ENCODE measurements at regions not wholly inside any gene's neighbourhood (a gene's known extent, or its start where the extent isn't known, plus 50 kb on each side); places are given as distances from the start of the nearest gene placed in this dataset.

DNA sequence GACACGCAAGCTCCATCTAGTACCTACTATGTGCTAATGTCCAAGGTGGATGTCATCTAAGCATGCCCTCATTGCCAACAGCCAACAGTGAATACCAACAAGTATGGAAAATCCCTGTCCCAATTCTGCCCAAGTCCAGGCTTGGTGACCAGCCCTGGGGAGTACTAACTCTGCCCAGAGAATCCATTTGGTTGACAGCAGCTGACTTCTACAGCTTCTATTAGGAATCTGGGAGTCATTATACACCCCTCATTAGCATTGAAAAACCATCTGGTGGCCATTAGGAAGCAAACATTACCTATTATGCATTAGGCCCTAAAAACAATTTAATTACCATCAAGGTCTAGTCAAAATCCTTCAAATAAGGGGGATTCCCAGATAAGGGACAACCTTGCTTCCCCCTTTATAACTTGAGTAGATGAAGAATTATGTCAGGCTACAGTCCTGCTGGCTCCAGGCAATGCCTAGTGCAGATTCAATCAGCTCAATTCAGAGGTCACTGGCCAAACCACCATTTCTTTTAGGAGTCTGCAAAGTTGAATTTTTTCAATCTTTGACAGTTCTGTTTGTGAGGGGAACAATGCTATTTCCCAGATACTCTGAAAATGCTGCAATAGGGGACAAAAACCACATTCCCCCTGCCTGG is 228.0 kb upstream of the LDB2 start:
- Mint-ChIP-seq H3K27me3 (no peaks in the 10 kb centered on the region), H3K36me3 (ENCODE audit: low read depth) (no peaks in the 10 kb centered on the region), H3K27ac (no peak overlapping the region), H3K4me1 (ENCODE audit: low read depth) (no peaks in the 10 kb centered on the region), H3K4me3 (no peak overlapping the region), H3K9me3 (no peaks in the 10 kb centered on the region)

GRCh38 chr4:17124767-17125166 is 226.3 kb upstream of the LDB2 start:
- Mint-ChIP-seq H3K9me3 (no peaks in the 10 kb centered on the region), H3K27ac (no peak overlapping the region), H3K4me3 (no peak overlapping the region), H3K36me3 (ENCODE audit: low read depth) (no peaks in the 10 kb centered on the region), H3K4me1 (ENCODE audit: low read depth) (no peaks in the 10 kb centered on the region), H3K27me3 (peaks cover 4% of the 10 kb centered on the region)

DNA sequence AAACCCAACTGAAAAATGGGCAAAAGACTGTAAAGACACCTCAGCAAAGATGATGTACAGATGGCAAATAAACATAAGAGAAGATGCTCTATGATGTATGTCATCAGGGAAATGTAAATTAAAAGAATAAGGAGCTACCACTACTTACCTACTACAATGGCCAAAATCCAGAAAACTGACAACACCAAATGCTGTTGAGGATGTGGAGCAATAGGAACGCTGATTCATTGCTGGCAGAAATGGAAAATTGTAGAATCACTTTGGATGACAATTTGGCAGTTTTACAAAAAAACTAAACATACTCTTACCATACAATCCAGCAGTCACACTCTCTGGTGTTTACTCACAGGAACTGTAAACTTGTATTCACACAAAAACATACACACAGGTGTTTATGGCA is 222.3 kb upstream of the LDB2 start:
- H3K9me3 Mint-ChIP-seq, result no peaks in the 10 kb centered on the region
- H3K27ac Mint-ChIP-seq, result no peak overlapping the region
- H3K36me3 Mint-ChIP-seq (ENCODE audit: low read depth), result no peaks in the 10 kb centered on the region
- no peak overlapping the region for H3K4me3 Mint-ChIP-seq
- H3K4me1 Mint-ChIP-seq (ENCODE audit: low read depth), result no peaks in the 10 kb centered on the region
- H3K27me3 Mint-ChIP-seq, result peaks cover 10% of the 10 kb centered on the region

GRCh38 chr4:17117746-17118145 is 219.3 kb upstream of the LDB2 start:
- peaks cover 17% of the 10 kb centered on the region for H3K27me3 Mint-ChIP-seq

DNA sequence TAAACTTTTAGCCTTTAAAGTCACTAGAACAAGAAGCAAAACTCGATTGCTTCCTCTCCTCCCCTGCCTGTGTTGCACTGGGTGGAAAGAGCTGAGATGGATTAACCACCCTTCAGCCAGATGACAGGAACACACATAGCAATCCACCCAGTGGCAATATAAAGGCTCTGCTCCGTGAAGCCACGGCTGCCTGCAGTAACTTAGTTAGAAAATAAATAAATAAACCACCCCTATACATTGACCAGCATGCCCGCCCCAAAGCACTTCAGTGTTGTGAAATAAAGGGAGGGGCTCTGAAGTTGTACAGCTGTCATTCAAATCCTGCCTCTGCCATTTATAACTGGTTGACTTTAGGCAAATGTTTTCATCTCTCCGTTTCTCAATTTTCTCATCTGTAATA is 217.1 kb upstream of the LDB2 start:
- Mint-ChIP-seq H3K27me3 (peaks cover 17% of the 10 kb centered on the region), H3K4me3 (no peak overlapping the region)

More at GRCh38 chr4:17117746-17118145, 219.3 kb upstream of the LDB2 start:
- Mint-ChIP-seq H3K36me3 (ENCODE audit: low read depth) (no peaks in the 10 kb centered on the region), H3K27ac (no peak overlapping the region), H3K4me3 (no peak overlapping the region), H3K9me3 (no peaks in the 10 kb centered on the region), H3K4me1 (ENCODE audit: low read depth) (no peaks in the 10 kb centered on the region)

DNA sequence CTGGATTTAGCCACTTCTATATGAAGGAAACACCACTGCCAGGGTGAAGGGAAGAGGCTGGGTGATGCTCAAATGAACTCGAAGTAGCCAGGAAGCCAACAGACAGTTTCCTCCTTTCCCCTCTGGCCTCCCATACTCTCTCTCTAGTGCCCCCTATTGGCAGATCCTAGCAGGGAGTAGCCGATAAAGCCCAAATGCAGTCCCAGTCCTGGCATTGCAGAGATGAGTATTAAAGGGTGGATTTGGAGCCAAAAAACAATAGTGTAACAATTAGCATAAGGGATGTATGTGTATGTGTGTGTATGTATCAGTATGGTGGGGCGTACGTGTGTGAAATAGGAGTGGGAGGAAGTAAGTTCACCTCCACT is 213.8 kb upstream of the LDB2 start:
- Mint-ChIP-seq H3K9me3 (peaks cover 5% of the 10 kb centered on the region), H3K27ac (no peak overlapping the region), H3K4me3 (no peak overlapping the region), H3K27me3 (peaks cover 8% of the 10 kb centered on the region), H3K4me1 (ENCODE audit: low read depth) (no peaks in the 10 kb centered on the region), H3K36me3 (ENCODE audit: low read depth) (no peaks in the 10 kb centered on the region)

More for the DNA sequence above, 217.1 kb upstream of the LDB2 start:
- H3K9me3 Mint-ChIP-seq, result no peaks in the 10 kb centered on the region
- no peaks in the 10 kb centered on the region for H3K36me3 Mint-ChIP-seq (ENCODE audit: low read depth)
- H3K27ac Mint-ChIP-seq, result no peak overlapping the region
- no peaks in the 10 kb centered on the region for H3K4me1 Mint-ChIP-seq (ENCODE audit: low read depth)

DNA sequence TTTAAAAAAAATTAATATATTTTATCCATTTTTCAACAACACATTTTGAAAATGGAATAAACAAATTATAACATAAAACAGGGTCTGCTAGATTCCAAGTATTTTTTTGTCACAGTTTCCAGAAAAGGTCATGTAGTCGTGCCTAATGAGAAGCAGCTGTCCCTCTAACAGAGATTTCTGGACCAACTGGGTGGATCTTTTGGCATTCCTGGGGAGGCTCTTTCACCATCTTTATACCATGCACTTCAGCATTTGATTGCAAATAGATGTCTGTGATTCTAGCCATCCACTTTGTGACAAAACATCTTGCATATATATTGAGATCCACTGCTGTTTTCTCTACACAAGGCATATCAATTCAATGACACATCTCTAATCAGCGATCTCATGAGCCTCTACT is 210.7 kb upstream of the LDB2 start:
- no peaks in the 10 kb centered on the region for H3K36me3 Mint-ChIP-seq (ENCODE audit: low read depth)

DNA sequence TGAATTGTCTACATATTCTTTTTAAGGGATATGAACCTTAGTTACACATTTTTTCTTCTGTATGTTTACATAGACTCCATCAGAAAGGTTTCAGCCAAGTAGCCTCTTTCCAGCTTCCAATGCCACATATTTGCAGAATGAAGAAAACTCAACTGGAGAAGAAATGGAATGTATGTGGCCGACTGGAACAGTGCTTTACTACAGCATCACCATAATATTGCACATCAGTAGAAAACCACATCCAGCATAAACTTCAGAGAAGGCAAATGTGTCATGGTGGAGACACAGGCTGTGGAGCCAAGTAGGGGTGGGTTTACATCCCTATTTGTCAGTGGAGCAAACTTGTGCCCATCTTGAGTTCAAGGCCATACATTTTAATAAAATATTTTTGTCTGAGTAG is 204.8 kb upstream of the LDB2 start:
- Mint-ChIP-seq H3K27ac (no peak overlapping the region), H3K9me3 (no peaks in the 10 kb centered on the region), H3K36me3 (ENCODE audit: low read depth) (no peaks in the 10 kb centered on the region), H3K4me1 (ENCODE audit: low read depth) (no peaks in the 10 kb centered on the region), H3K27me3 (no peaks in the 10 kb centered on the region), H3K4me3 (no peak overlapping the region)

More for the DNA sequence above, 210.7 kb upstream of the LDB2 start:
- Mint-ChIP-seq H3K27ac (no peak overlapping the region), H3K9me3 (peaks cover 5% of the 10 kb centered on the region), H3K4me3 (no peak overlapping the region), H3K4me1 (ENCODE audit: low read depth) (no peaks in the 10 kb centered on the region), H3K27me3 (no peaks in the 10 kb centered on the region)

DNA sequence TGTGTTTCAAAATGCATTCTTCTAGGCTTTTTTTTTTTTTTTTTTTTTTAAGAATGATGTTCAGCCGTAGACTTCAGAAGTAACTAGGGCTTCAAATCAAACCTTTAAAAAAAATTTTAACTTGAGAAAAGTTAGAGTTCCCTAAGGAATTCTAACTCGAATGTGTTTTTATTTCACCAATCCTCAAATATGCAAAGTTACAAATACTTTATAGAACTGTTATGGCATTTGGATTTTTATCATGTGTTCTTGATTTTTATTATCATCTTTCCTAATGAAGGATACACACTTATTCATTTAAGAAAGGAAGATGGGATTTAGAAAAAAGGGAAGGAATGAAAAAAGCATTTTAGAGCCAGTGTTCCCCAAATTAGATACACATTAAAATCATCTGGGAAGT is 200.6 kb upstream of the LDB2 start:
- Mint-ChIP-seq H3K9me3 (no peaks in the 10 kb centered on the region), H3K36me3 (ENCODE audit: low read depth) (no peaks in the 10 kb centered on the region), H3K27me3 (peaks cover 6% of the 10 kb centered on the region), H3K27ac (no peak overlapping the region), H3K4me1 (ENCODE audit: low read depth) (no peaks in the 10 kb centered on the region), H3K4me3 (no peak overlapping the region)

GRCh38 chr4:17098401-17098800 is 200.0 kb upstream of the LDB2 start:
- H3K4me3 Mint-ChIP-seq, result no peak overlapping the region
- H3K9me3 Mint-ChIP-seq, result no peaks in the 10 kb centered on the region
- H3K4me1 Mint-ChIP-seq (ENCODE audit: low read depth), result peaks cover 3% of the 10 kb centered on the region
- H3K36me3 Mint-ChIP-seq (ENCODE audit: low read depth), result no peaks in the 10 kb centered on the region
- H3K27ac Mint-ChIP-seq, result no peak overlapping the region
- H3K27me3 Mint-ChIP-seq, result peaks cover 8% of the 10 kb centered on the region

DNA sequence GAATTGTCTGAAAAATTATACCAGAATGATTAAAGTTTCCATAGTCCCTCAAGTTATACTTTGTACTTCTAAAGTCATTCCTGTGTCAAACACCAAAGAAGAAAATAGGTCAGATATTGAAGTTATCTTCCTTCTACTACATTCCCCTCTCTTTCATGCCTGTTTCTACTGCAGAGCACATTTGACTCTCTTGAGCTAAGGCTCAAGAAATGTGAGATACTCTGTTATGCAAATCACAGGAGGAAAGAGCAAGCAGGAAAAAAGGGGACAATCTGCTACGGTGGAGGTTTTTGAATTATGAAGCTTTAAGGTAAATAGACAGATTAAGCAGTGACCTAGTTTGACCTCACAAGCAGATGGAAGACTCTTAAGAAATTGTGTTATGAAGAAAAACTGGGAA is 198.9 kb upstream of the LDB2 start:
- Mint-ChIP-seq H3K4me3 (no peak overlapping the region), H3K36me3 (ENCODE audit: low read depth) (no peaks in the 10 kb centered on the region), H3K4me1 (ENCODE audit: low read depth) (peaks cover 8% of the 10 kb centered on the region), H3K27ac (no peak overlapping the region), H3K9me3 (no peaks in the 10 kb centered on the region), H3K27me3 (peaks cover 8% of the 10 kb centered on the region)

DNA sequence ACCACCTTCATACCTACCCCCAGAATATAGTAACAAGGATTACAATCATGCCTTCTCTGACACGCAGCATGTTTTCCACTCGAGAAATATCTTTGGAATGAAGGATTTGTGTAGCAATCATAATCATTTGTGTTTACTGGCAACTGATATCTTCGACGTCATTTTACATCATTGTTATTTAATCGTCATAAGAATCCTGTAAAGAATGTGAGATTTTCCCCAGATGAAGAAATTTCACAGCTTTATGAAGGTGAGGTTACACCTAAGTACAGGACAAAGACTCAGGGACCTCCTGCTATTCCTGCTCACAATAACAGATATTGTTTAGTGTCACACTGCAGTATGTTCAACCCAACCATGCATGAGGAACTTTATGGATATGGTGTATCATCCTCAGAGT is 198.2 kb upstream of the LDB2 start:
- no peaks in the 10 kb centered on the region for H3K9me3 Mint-ChIP-seq
- H3K27ac Mint-ChIP-seq, result no peak overlapping the region
- no peaks in the 10 kb centered on the region for H3K36me3 Mint-ChIP-seq (ENCODE audit: low read depth)
- H3K27me3 Mint-ChIP-seq, result peaks cover 8% of the 10 kb centered on the region
- peaks cover 8% of the 10 kb centered on the region for H3K4me1 Mint-ChIP-seq (ENCODE audit: low read depth)
- no peak overlapping the region for H3K4me3 Mint-ChIP-seq

- Mint-ChIP-seq H3K4me1 (ENCODE audit: low read depth) (peaks cover 8% of the 10 kb centered on the region), H3K27ac (no peak overlapping the region), H3K36me3 (ENCODE audit: low read depth) (no peaks in the 10 kb centered on the region), H3K9me3 (no peaks in the 10 kb centered on the region), H3K27me3 (peaks cover 8% of the 10 kb centered on the region), H3K4me3 (no peak overlapping the region)
Measured at GRCh38 chr4:17095771-17096170, 197.3 kb upstream of the LDB2 start.

- no peaks in the 10 kb centered on the region for H3K36me3 Mint-ChIP-seq (ENCODE audit: low read depth)
- no peak overlapping the region for H3K27ac Mint-ChIP-seq
- no peaks in the 10 kb centered on the region for H3K9me3 Mint-ChIP-seq
- H3K4me1 Mint-ChIP-seq (ENCODE audit: low read depth), result peaks cover 8% of the 10 kb centered on the region
- H3K4me3 Mint-ChIP-seq, result no peak overlapping the region
- H3K27me3 Mint-ChIP-seq, result peaks cover 8% of the 10 kb centered on the region
Measured at GRCh38 chr4:17094876-17095210, 196.4 kb upstream of the LDB2 start.

DNA sequence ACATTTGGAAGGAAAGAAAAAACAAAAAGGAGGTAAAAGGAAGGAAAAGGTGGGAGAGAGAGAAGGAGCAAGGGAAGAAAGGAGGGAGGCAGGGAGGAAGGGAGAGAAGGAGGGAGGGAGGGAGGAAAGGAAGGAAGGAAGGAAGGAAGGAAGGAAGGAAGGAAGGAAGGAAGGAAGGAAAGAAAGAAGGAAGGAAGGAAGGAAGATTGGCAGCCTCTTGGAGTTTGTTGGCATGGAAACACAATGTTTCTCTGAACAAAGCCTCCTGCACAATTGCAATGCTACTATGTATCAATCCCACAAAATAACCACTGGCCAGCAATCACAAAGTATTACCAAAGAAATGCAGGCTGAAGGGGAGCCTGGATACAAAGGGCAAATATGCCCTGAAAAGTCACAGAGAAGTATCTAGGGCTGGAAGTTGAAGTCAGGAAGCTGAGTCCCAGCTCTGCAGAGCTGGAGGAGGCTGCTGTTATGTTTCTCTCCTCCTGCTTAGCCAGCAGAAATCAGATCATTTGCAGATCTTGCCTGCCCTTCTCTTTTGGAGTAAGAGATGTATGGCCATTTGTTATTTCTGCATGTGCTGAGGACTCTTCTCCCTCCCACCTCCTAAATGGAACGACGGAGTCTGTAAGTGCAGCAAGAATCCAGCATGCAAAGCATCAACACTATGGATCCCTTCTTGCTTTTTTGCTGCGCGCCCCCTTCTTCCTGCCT is 195.9 kb upstream of the LDB2 start:
- Mint-ChIP-seq H3K36me3 (ENCODE audit: low read depth) (no peaks in the 10 kb centered on the region), H3K9me3 (no peaks in the 10 kb centered on the region), H3K4me1 (ENCODE audit: low read depth) (peaks cover 8% of the 10 kb centered on the region), H3K27me3 (peaks cover 8% of the 10 kb centered on the region), H3K27ac (no peak overlapping the region), H3K4me3 (no peak overlapping the region)

- no peak overlapping the region for H3K27ac Mint-ChIP-seq
- no peaks in the 10 kb centered on the region for H3K36me3 Mint-ChIP-seq (ENCODE audit: low read depth)
- peaks cover 8% of the 10 kb centered on the region for H3K27me3 Mint-ChIP-seq
- H3K4me3 Mint-ChIP-seq, result no peak overlapping the region
- peaks cover 8% of the 10 kb centered on the region for H3K4me1 Mint-ChIP-seq (ENCODE audit: low read depth)
- no peaks in the 10 kb centered on the region for H3K9me3 Mint-ChIP-seq
Measured at GRCh38 chr4:17093481-17093880, 195.0 kb upstream of the LDB2 start.
